GM23338 (cell line): ENCODE measurements at regions not wholly inside any gene's neighbourhood (a gene's known extent, or its start where the extent isn't known, plus 50 kb on each side); places are given as distances from the start of the nearest gene placed in this dataset.

Experiments
- ATAC-seq: fragments of 200-7000 bp; cut with Tn5 transposase; 3 replicates; pipeline ENCODE4 v1.9.1; 2020
- DNase-seq: peaks from one replicate; pipeline ENCODE4 v3.0.0-alpha.2; 2015; ENCODE audit warnings: low spot score
- H2AFZ ChIP-seq: fragments of 200-600 bp; sonication (generic); 2 replicates; pipeline ENCODE4 v1.8.0; 2016; ENCODE audit warnings: antibody characterized with exemption, mild to moderate bottlenecking, moderate library complexity
- H3F3A ChIP-seq: fragments of 200-600 bp; sonication (generic); replicated peaks from 2 replicates; pipeline ENCODE4 v1.8.0; 2017; ENCODE audit warnings: antibody characterized with exemption, mixed run types, low read depth
- H3K27ac ChIP-seq: fragments of 200-600 bp; sonication (generic); 2 replicates; pipeline ENCODE4 v1.6.1; 2016; ENCODE audit warnings: low read depth
- H3K27me3 ChIP-seq: fragments of 200-600 bp; sonication (generic); 2 replicates; pipeline ENCODE4 v1.8.0; 2016; ENCODE audit warnings: mild to moderate bottlenecking, mixed run types, moderate library complexity; ENCODE audit not compliant: insufficient read depth
- H3K36me3 ChIP-seq: fragments of 200-600 bp; sonication (generic); 2 replicates; pipeline ENCODE4 v1.8.0; 2016; ENCODE audit warnings: mild to moderate bottlenecking; ENCODE audit not compliant: insufficient read depth
- H3K4me1 ChIP-seq: fragments of 200-600 bp; sonication (generic); 2 replicates; pipeline ENCODE4 v1.8.0; 2016; ENCODE audit warnings: mild to moderate bottlenecking, moderate library complexity; ENCODE audit not compliant: insufficient read depth
- H3K4me2 ChIP-seq: fragments of 200-600 bp; sonication (generic); 2 replicates; pipeline ENCODE4 v1.7.1; 2017; ENCODE audit warnings: mixed run types
- H3K4me3 ChIP-seq: fragments of 200-600 bp; sonication (generic); 2 replicates; pipeline ENCODE4 v1.6.1; 2016; ENCODE audit warnings: mixed run types
- H3K79me2 ChIP-seq: fragments of 200-600 bp; sonication (generic); replicated peaks from 2 replicates; pipeline ENCODE4 v1.8.0; 2017; ENCODE audit warnings: mild to moderate bottlenecking; ENCODE audit not compliant: insufficient read depth
- H3K9me2 ChIP-seq: fragments of 200-600 bp; sonication (generic); 2 replicates; pipeline ENCODE4 v1.8.0; 2017; ENCODE audit not compliant: insufficient read depth
- H4K20me1 ChIP-seq: fragments of 200-600 bp; sonication (generic); replicated peaks from 2 replicates; pipeline ENCODE4 v1.8.0; 2017; ENCODE audit warnings: mild to moderate bottlenecking; ENCODE audit not compliant: insufficient read depth
- H3K27ac Mint-ChIP-seq: 2 replicates; pipeline ENCODE4 v1.8.0; 2020; ENCODE audit warnings: inconsistent platforms, mild to moderate bottlenecking, moderate library complexity, mixed read lengths
- H3K27me3 Mint-ChIP-seq: 3 replicates; pipeline ENCODE4 v1.8.0; 2022; ENCODE audit warnings: low read depth, mild to moderate bottlenecking, moderate library complexity, mixed read lengths, inconsistent platforms; ENCODE audit not compliant: insufficient read depth, poor library complexity
- H3K36me3 Mint-ChIP-seq: 3 replicates; pipeline ENCODE4 v1.8.0; 2021; ENCODE audit warnings: low read depth, mild to moderate bottlenecking, inconsistent platforms, moderate library complexity, mixed read lengths
- H3K4me1 Mint-ChIP-seq: 3 replicates; pipeline ENCODE4 v1.8.0; 2020; ENCODE audit warnings: mild to moderate bottlenecking, inconsistent platforms, mixed read lengths
- H3K4me3 Mint-ChIP-seq: 3 replicates; pipeline ENCODE4 v1.8.0; 2021; ENCODE audit warnings: moderate library complexity, mild to moderate bottlenecking, inconsistent platforms, mixed read lengths
- H3K9me3 Mint-ChIP-seq: 3 replicates; pipeline ENCODE4 v1.8.0; 2020; ENCODE audit warnings: moderate library complexity, mild to moderate bottlenecking, inconsistent platforms, mixed read lengths
- CREB1 ChIP-seq: fragments of 250-450 bp; sonication (Bioruptor Pico); IDR thresholded peaks from 2 replicates; pipeline ENCODE4 v1.5.0; 2020; ENCODE audit warnings: low read depth, mild to moderate bottlenecking, moderate library complexity
- CTCF ChIP-seq, 2 experiments: fragments of 200-600 bp in 1 of 2; sonication (generic) in 1 of 2; conservative IDR thresholded peaks; 2 replicates each; pipeline versions ENCODE4 v1.5.1 to v1.6.1; 2016 to 2017; ENCODE audit warnings: antibody characterized with exemption in 2 of 2, low read depth in 2 of 2, mild to moderate bottlenecking in 2 of 2, moderate library complexity in 1 of 2
- ETS1 ChIP-seq: IDR thresholded peaks from 2 replicates; pipeline ENCODE4 v1.6.1; 2016; ENCODE audit warnings: antibody characterized with exemption
- EZH2 ChIP-seq: fragments of 200-600 bp; sonication (generic); IDR thresholded peaks from one replicate; pipeline ENCODE4 v1.8.0; 2017; ENCODE audit warnings: antibody characterized with exemption, mild to moderate bottlenecking, low read depth; ENCODE audit not compliant: unreplicated experiment
- EZH2phosphoT487 ChIP-seq: fragments of 200-600 bp; sonication (generic); IDR thresholded peaks from one replicate; pipeline ENCODE4 v1.8.1; 2018; ENCODE audit warnings: antibody characterized with exemption; ENCODE audit not compliant: unreplicated experiment
- JUNB ChIP-seq: IDR thresholded peaks from one replicate; pipeline ENCODE4 v1.6.1; 2016; ENCODE audit warnings: antibody characterized with exemption; ENCODE audit not compliant: unreplicated experiment
- NANOG ChIP-seq: IDR thresholded peaks from 2 replicates; pipeline ENCODE4 v1.6.1; 2016; ENCODE audit warnings: antibody characterized with exemption, borderline replicate concordance
- POLR2AphosphoS5 ChIP-seq: IDR thresholded peaks from 2 replicates; pipeline ENCODE4 v1.6.1; 2016; ENCODE audit warnings: antibody characterized with exemption, low read depth
- REST ChIP-seq: IDR thresholded peaks from one replicate; pipeline ENCODE4 v1.6.1; 2018; ENCODE audit warnings: antibody characterized with exemption; ENCODE audit not compliant: unreplicated experiment
- STAT1 ChIP-seq: IDR thresholded peaks from one replicate; pipeline ENCODE4 v1.6.1; 2016; ENCODE audit warnings: antibody characterized with exemption; ENCODE audit not compliant: unreplicated experiment
- ZNF114 ChIP-seq: fragments of 250-450 bp; sonication (Bioruptor Pico); IDR thresholded peaks from 2 replicates; pipeline ENCODE4 v1.5.0; 2020; ENCODE audit warnings: mild to moderate bottlenecking, moderate library complexity
- ZNF331 ChIP-seq: fragments of 250-450 bp; sonication (Bioruptor Pico); IDR thresholded peaks from 2 replicates; pipeline ENCODE4 v1.5.0; 2020; ENCODE audit warnings: low read depth, mild to moderate bottlenecking, moderate library complexity
- ZNF462 ChIP-seq: fragments of 250-450 bp; sonication (Bioruptor Pico); IDR thresholded peaks from 2 replicates; pipeline ENCODE4 v1.5.0; 2020; ENCODE audit warnings: mild to moderate bottlenecking, moderate library complexity

- H3K36me3 ChIP-seq, result no peaks in the 10 kb centered on the region
- no peak for ATAC-seq
- no peaks in the 10 kb centered on the region for H3F3A ChIP-seq
- H3K4me3 ChIP-seq, result no peak overlapping the region
- Mint-ChIP-seq H3K4me1 (no peaks in the 10 kb centered on the region), H3K27me3 (no peaks in the 10 kb centered on the region), H3K27ac (no peak overlapping the region), H3K9me3 (no peaks in the 10 kb centered on the region), H3K4me3 (no peak overlapping the region), H3K36me3 (no peaks in the 10 kb centered on the region)
- no peaks in the 10 kb centered on the region for H3K27me3 ChIP-seq
- DNase-seq, result no peak
- no peaks in the 10 kb centered on the region for H3K4me1 ChIP-seq
- H2AFZ ChIP-seq, result no peak overlapping the region
- no peak overlapping the region for H3K4me2 ChIP-seq
- no peak for TF ChIP-seq ZNF331 (CRISPR knock-in tag)
- no peak for TF ChIP-seq EZH2
- no peak for TF ChIP-seq JUNB
- no peak for TF ChIP-seq ZNF114 (CRISPR knock-in tag)
- TF ChIP-seq POLR2AphosphoS5, result no peak
- TF ChIP-seq REST, result no peak
- no peak for TF ChIP-seq NANOG
- no peak for TF ChIP-seq CTCF (conservative IDR thresholded peaks at IDR 0.05; ENCODE audit: low read depth in 2 of 2)
- no peak for TF ChIP-seq ETS1
- no peak for TF ChIP-seq STAT1
- TF ChIP-seq ZNF462 (CRISPR knock-in tag), result no peak
- TF ChIP-seq EZH2phosphoT487, result no peak
- no peak for TF ChIP-seq CREB1 (CRISPR knock-in tag)
- H4K20me1 ChIP-seq, result no peaks in the 10 kb centered on the region
- no peak overlapping the region for H3K27ac ChIP-seq
- no peaks in the 10 kb centered on the region for H3K9me2 ChIP-seq
- H3K79me2 ChIP-seq, result no peaks in the 10 kb centered on the region
These were observed 80.2 kb downstream of the ARRDC3 start for GRCh38 chr5:91302958-91303357.
